Ramos (cell line): ENCODE measurements at regions not wholly inside any gene's neighbourhood (a gene's known extent, or its start where the extent isn't known, plus 50 kb on each side); places are given as distances from the start of the nearest gene placed in this dataset.

Experiments
- in situ Hi-C: fragments of 300-500 bp; cut with MboI; formaldehyde crosslinking; loops from one replicate; pipeline ENCODE4 v1.14.3; 2022; ENCODE audit warnings: low sequenced_read_pairs; ENCODE audit not compliant: unreplicated experiment

GRCh38 chr14:65335411-65335947 is 77.1 kb upstream of the FUT8 start:
- in situ Hi-C loops, result no loop called here

GRCh38 chr14:65336191-65336591 is 76.3 kb upstream of the FUT8 start:
- in situ Hi-C loops, result no loop called here

GRCh38 chr14:65339866-65340265 is 72.7 kb upstream of the FUT8 start:
- in situ Hi-C loops, result no loop called here

- in situ Hi-C loops, result no loop called here
Observed at GRCh38 chr14:65344011-65344410, 68.5 kb upstream of the FUT8 start.

GRCh38 chr14:65345266-65345665 is 67.3 kb upstream of the FUT8 start:
- in situ Hi-C loops, result no loop called here

- in situ Hi-C loops, result no loop called here
Observed at GRCh38 chr14:65346474-65346873, 66.1 kb upstream of the FUT8 start.

GRCh38 chr14:65346895-65347294 is 65.6 kb upstream of the FUT8 start:
- in situ Hi-C loops, result no loop called here

- in situ Hi-C loops, result no loop called here
Observed at GRCh38 chr14:65348137-65348536, 64.4 kb upstream of the FUT8 start.

GRCh38 chr14:65349100-65349499 is 63.4 kb upstream of the FUT8 start:
- in situ Hi-C loops, result no loop called here

- in situ Hi-C loops, result loop anchor here (5.0 kb wide), 1 partner anchor 44 kb away; no protein-coding TSS in a partner anchor
Observed at GRCh38 chr14:65351493-65352194, 60.9 kb upstream of the FUT8 start.

- in situ Hi-C loops, result loop anchor here (5.0 kb wide), 1 partner anchor 46 kb away; no protein-coding TSS in a partner anchor
Observed at GRCh38 chr14:65352964-65353530, 59.5 kb upstream of the FUT8 start.

GRCh38 chr14:65354131-65354530 is 58.4 kb upstream of the FUT8 start:
- in situ Hi-C loops, result loop anchor here (5.0 kb wide), 1 partner anchor 47 kb away; no protein-coding TSS in a partner anchor

- in situ Hi-C loops, result loop anchor here (5.0 kb wide), 1 partner anchor 47 kb away; no protein-coding TSS in a partner anchor
Observed at GRCh38 chr14:65354715-65355114, 57.8 kb upstream of the FUT8 start.

GRCh38 chr14:65356327-65356836 is 56.1 kb upstream of the FUT8 start:
- in situ Hi-C loops, result no loop called here

GRCh38 chr14:65357113-65357512 is 55.4 kb upstream of the FUT8 start:
- in situ Hi-C loops, result no loop called here

- in situ Hi-C loops, result no loop called here
Observed at GRCh38 chr14:65357689-65358088, 54.8 kb upstream of the FUT8 start.

GRCh38 chr14:65359503-65359902 is 53.0 kb upstream of the FUT8 start:
- in situ Hi-C loops, result no loop called here

- in situ Hi-C loops, result loop anchor here (5.0 kb wide), 1 partner anchor 73 kb away; no protein-coding TSS in a partner anchor
Observed at GRCh38 chr14:65360144-65360784, 52.3 kb upstream of the FUT8 start.

- in situ Hi-C loops, result loop anchor here (5.0 kb wide), 1 partner anchor 75 kb away; no protein-coding TSS in a partner anchor
Observed at GRCh38 chr14:65361920-65362319, 50.6 kb upstream of the FUT8 start.
